GM12878 (cell line): ENCODE measurements at regions not wholly inside any gene's neighbourhood (a gene's known extent, or its start where the extent isn't known, plus 50 kb on each side); places are given as distances from the start of the nearest gene placed in this dataset.

Experiments used
- ATAC-seq: fragments of 200-7000 bp; cut with Tn5 transposase; 3 replicates; pipeline ENCODE4 v1.9.1; 2020; ENCODE audit warnings: mild to moderate bottlenecking, moderate library complexity
- BruUV-seq: library from RNA; stranded (reverse); fragments of 400-500 nt; replicated peaks from 2 replicates; lab custom pipeline; 2021; lab: Mats Ljungman, UMichigan
- CTCF ChIA-PET: fragments of 300-600 bp; sonication (Branson Sonifier 250); formaldehyde crosslinking; extraction: SDS; loops from one replicate; lab custom pipeline; 2021; ENCODE audit warnings: inconsistent platforms; lab: Yijun Ruan, JAX
- POLR2A ChIA-PET: fragments of 350-600 bp; formaldehyde crosslinking; extraction: SDS; loops from one replicate; lab custom pipeline; 2021; ENCODE audit warnings: inconsistent platforms; lab: Charles Lee
- RAD21 ChIA-PET: fragments of 300-600 bp; sonication (Branson Sonifier 250); formaldehyde crosslinking; loops from one replicate; lab custom pipeline; 2023; ENCODE audit warnings: antibody characterized with exemption; ENCODE audit not compliant: unreplicated experiment; lab: Charles Lee
- SMC1A ChIA-PET: fragments of 300-600 bp; sonication (Branson Sonifier 250); formaldehyde crosslinking; loops from one replicate; lab custom pipeline; 2023; ENCODE audit not compliant: unreplicated experiment, uncharacterized antibody; lab: Charles Lee
- DNase-seq: peaks from one replicate; pipeline ENCODE4 v3.0.0-alpha.2; 2011; ENCODE audit warnings: low read depth, low spot score
- FAIRE-seq: peaks from 3 replicates; lab custom pipeline; 2011; peaks lifted over from hg19 to GRCh38; lab: Jason Lieb, UNC
- H2AFZ ChIP-seq: 2 replicates; pipeline ENCODE4 v1.6.0; 2011; ENCODE audit warnings: low read depth, low read length, control low read depth; ENCODE audit not compliant: control insufficient read depth
- H3K27ac ChIP-seq: 2 replicates; pipeline ENCODE4 v1.5.1; 2011; ENCODE audit warnings: control low read depth; ENCODE audit not compliant: control insufficient read depth, insufficient read depth
- H3K27me3 ChIP-seq, 2 experiments: replicated peaks in 1 of 2; 2 replicates each; pipeline versions ENCODE4 v1.6.0 to v1.6.1; 2011; ENCODE audit warnings: low read length in 1 of 2; ENCODE audit not compliant: control insufficient read depth in 2 of 2, insufficient read depth in 2 of 2
- H3K36me3 ChIP-seq, 2 experiments: 2 replicates each; pipeline ENCODE4 v1.5.1; 2011; ENCODE audit warnings: low read length in 1 of 2; ENCODE audit not compliant: control insufficient read depth in 2 of 2, insufficient read depth in 2 of 2
- H3K4me1 ChIP-seq: 2 replicates; pipeline ENCODE4 v1.6.1; 2011; ENCODE audit warnings: mild to moderate bottlenecking, low read length, moderate library complexity, mixed read lengths; ENCODE audit not compliant: control insufficient read depth, insufficient read depth
- H3K4me2 ChIP-seq: 2 replicates; pipeline ENCODE4 v1.6.0; 2011; ENCODE audit warnings: control low read depth; ENCODE audit not compliant: control insufficient read depth, insufficient read depth
- H3K4me3 ChIP-seq: fragments of 200-600 bp; sonication (generic); 2 replicates; pipeline ENCODE4 v1.5.1; 2016
- H3K79me2 ChIP-seq: 2 replicates; pipeline ENCODE4 v1.6.0; 2011; ENCODE audit warnings: low read length; ENCODE audit not compliant: control insufficient read depth, insufficient read depth
- H3K9ac ChIP-seq: 2 replicates; pipeline ENCODE4 v1.8.0; 2011; ENCODE audit warnings: low read length, control low read depth, mixed read lengths; ENCODE audit not compliant: control insufficient read depth, insufficient read depth
- H3K9me3 ChIP-seq: replicated peaks from 3 replicates; pipeline ENCODE4 v1.5.1; 2011; ENCODE audit warnings: mild to moderate bottlenecking, low read length; ENCODE audit not compliant: control insufficient read depth, insufficient read depth
- H4K20me1 ChIP-seq: 2 replicates; pipeline ENCODE4 v1.6.0; 2011; ENCODE audit not compliant: control insufficient read depth, insufficient read depth
- ATF2 ChIP-seq: IDR thresholded peaks from 2 replicates; pipeline ENCODE4 v1.6.1; 2012; ENCODE audit warnings: low read length, inconsistent platforms
- BMI1 ChIP-seq: fragments of 450-650 bp; IDR thresholded peaks from 2 replicates; pipeline ENCODE4 v1.6.1; 2016; ENCODE audit warnings: mild to moderate bottlenecking, moderate library complexity, borderline replicate concordance
- CREM ChIP-seq: IDR thresholded peaks from 2 replicates; pipeline ENCODE4 v1.6.1; 2014; ENCODE audit warnings: antibody characterized with exemption, low read depth
- HDAC6 ChIP-seq: fragments of 200-600 bp; sonication (generic); IDR thresholded peaks from one replicate; pipeline ENCODE4 v1.8.0; 2017; ENCODE audit warnings: antibody characterized with exemption; ENCODE audit not compliant: unreplicated experiment
- IRF5 ChIP-seq: fragments of 450-650 bp; IDR thresholded peaks from 2 replicates; pipeline ENCODE4 v1.6.1; 2017; ENCODE audit warnings: borderline replicate concordance
- MEF2A ChIP-seq: IDR thresholded peaks from 2 replicates; pipeline ENCODE4 v1.6.1; 2011; ENCODE audit warnings: low read depth, mild to moderate bottlenecking, low read length, moderate library complexity; ENCODE audit not compliant: insufficient read depth
- MLLT1 ChIP-seq: fragments of 450-650 bp; IDR thresholded peaks from 2 replicates; pipeline ENCODE4 v1.6.1; 2016; ENCODE audit warnings: mild to moderate bottlenecking
- PRDM15 ChIP-seq: fragments of 450-650 bp; formaldehyde crosslinking; IDR thresholded peaks from 2 replicates; pipeline ENCODE4 v1.4.0; 2020; ENCODE audit warnings: mild to moderate bottlenecking, moderate library complexity
- SREBF1 ChIP-seq: IDR thresholded peaks from 2 replicates; pipeline ENCODE4 v1.6.1; 2012; ENCODE audit warnings: mild to moderate bottlenecking, low read length
- SREBF2 ChIP-seq: IDR thresholded peaks from 2 replicates; pipeline ENCODE4 v1.6.1; 2012; ENCODE audit warnings: mild to moderate bottlenecking, low read length
- TCF3 ChIP-seq: IDR thresholded peaks from 2 replicates; pipeline ENCODE4 v1.6.1; 2012; ENCODE audit warnings: low read depth, mild to moderate bottlenecking, low read length, borderline replicate concordance; ENCODE audit not compliant: insufficient read depth
- WGBS: methylation state at CpG from one replicate; pipeline ENCODE4 v1.1.6; 2016; ENCODE audit warnings: low lambda C conversion rate; ENCODE audit not compliant: insufficient replicate concordance, insufficient coverage; ENCODE audit errors: missing lambda C conversion rate; 5-methylcytosine and 5-hydroxymethylcytosine counted together
- in situ Hi-C: fragments of 300-500 bp; cut with MboI; formaldehyde crosslinking; loops from 9 replicates; pipeline ENCODE4 v1.14.3; 2018; ENCODE audit warnings: mixed read lengths
- intact Hi-C: fragments of 100-400 bp; cut with micrococcal nuclease; formaldehyde crosslinking; loops from one replicate; pipeline ENCODE4 v1.14.2; 2022; ENCODE audit not compliant: unreplicated experiment

GRCh38 chr21:18060402-18060801 is 184.2 kb upstream of the CHODL start (continued):
- no peak for TF ChIP-seq IRF5
- TF ChIP-seq, all 136 proteins: peak for 0

- no peak for FAIRE-seq
- no TSS peak for BruUV-seq
- intact Hi-C loops: no loop called here
- no peak for TF ChIP-seq BMI1
- no peak for TF ChIP-seq MLLT1
- no peak for TF ChIP-seq HDAC6
- TF ChIP-seq CREM: no peak
- no peak for TF ChIP-seq TCF3
- no peak for TF ChIP-seq SREBF1
- no peak for TF ChIP-seq ATF2
- TF ChIP-seq PRDM15 (CRISPR knock-in tag): no peak
- no peak for TF ChIP-seq SREBF2
- TF ChIP-seq MEF2A: no peak
These were observed 185.8 kb upstream of the CHODL start for GRCh38 chr21:18058731-18059398.

More at GRCh38 chr21:18058731-18059398, 185.8 kb upstream of the CHODL start:
- no peak overlapping the region for H3K9ac ChIP-seq
- H3K4me1 ChIP-seq: no peaks in the 10 kb centered on the region
- ChIA-PET SMC1A (no interaction called here), POLR2A (no interaction called here), RAD21 (no interaction called here), CTCF (interaction anchor here (0.6 to 1.0 kb wide), 2 partner anchors 17 to 18 kb away, joined by 3 read pairs; no protein-coding TSS in a partner anchor)
- DNase-seq (no peak), ATAC-seq (no peak)
- H3K27ac ChIP-seq: no peak overlapping the region
- no peak overlapping the region for H2AFZ ChIP-seq
- no peaks in the 10 kb centered on the region for H3K79me2 ChIP-seq
- no peak overlapping the region for H3K4me3 ChIP-seq
- no peaks in the 10 kb centered on the region for H3K36me3 ChIP-seq
- in situ Hi-C loops: no loop called here
- H3K4me2 ChIP-seq: no peak overlapping the region
- no peaks in the 10 kb centered on the region for H3K9me3 ChIP-seq
- H4K20me1 ChIP-seq: no peaks in the 10 kb centered on the region
- WGBS: 57% methylated on average over 3 of the region's 3 CpGs
- H3K27me3 ChIP-seq: no peaks in the 10 kb centered on the region
